HFFc6 (cell line): ENCODE measurements at regions not wholly inside any gene's neighbourhood (a gene's known extent, or its start where the extent isn't known, plus 50 kb on each side); places are given as distances from the start of the nearest gene placed in this dataset.

Experiments used
- DNase-seq: peaks from one replicate; pipeline ENCODE4 v3.0.0-alpha.2; 2018
- H3K27ac Mint-ChIP-seq: 2 replicates; pipeline ENCODE4 v1.8.0; 2020; ENCODE audit warnings: mild to moderate bottlenecking, mixed read lengths
- H3K27me3 Mint-ChIP-seq: 2 replicates; pipeline ENCODE4 v1.8.0; 2021; ENCODE audit warnings: mild to moderate bottlenecking, moderate library complexity, mixed read lengths; ENCODE audit not compliant: insufficient read depth
- H3K36me3 Mint-ChIP-seq: 2 replicates; pipeline ENCODE4 v1.8.0; 2021; ENCODE audit warnings: low read depth, mixed read lengths
- H3K4me1 Mint-ChIP-seq: 2 replicates; pipeline ENCODE4 v1.8.0; 2020; ENCODE audit warnings: low read depth, mixed read lengths
- H3K4me3 Mint-ChIP-seq: 2 replicates; pipeline ENCODE4 v1.8.0; 2020; ENCODE audit warnings: mild to moderate bottlenecking, moderate library complexity, mixed read lengths
- H3K9me3 Mint-ChIP-seq: 2 replicates; pipeline ENCODE4 v1.8.0; 2020; ENCODE audit warnings: mild to moderate bottlenecking, mixed read lengths
- TF ChIP-seq, protein P1 (sequence below): fragments of 200-600 bp; sonication (generic); IDR thresholded peaks from 2 replicates; pipeline ENCODE4 v1.5.0; 2021; ENCODE audit warnings: antibody characterized with exemption, mild to moderate bottlenecking

DNA sequence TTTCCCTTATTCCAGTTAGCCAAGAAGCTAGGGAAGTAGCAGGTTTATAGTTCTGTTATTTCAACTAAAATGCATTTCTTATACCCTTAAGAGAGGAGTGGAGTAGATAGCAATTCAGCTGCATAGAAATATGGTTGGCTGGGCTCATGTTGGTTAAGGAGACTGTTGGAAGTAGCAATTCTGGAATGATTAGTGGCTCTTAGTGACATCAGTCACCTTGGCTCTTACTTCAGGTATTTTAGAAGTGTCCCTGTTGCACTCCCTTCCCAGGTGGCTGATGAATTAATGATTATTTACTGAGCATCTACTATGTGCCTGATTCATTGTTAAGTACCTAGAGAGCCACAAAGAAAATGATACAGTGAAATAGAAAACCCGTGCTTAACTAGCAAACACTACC, 128.1 kb downstream of the MGST1 start:
- no peak for DNase-seq
- Mint-ChIP-seq H3K27me3 (no peaks in the 10 kb centered on the region), H3K9me3 (no peaks in the 10 kb centered on the region), H3K4me1 (no peaks in the 10 kb centered on the region), H3K36me3 (no peaks in the 10 kb centered on the region), H3K4me3 (no peak overlapping the region), H3K27ac (no peak overlapping the region)
- TF ChIP-seq, protein P1, sequence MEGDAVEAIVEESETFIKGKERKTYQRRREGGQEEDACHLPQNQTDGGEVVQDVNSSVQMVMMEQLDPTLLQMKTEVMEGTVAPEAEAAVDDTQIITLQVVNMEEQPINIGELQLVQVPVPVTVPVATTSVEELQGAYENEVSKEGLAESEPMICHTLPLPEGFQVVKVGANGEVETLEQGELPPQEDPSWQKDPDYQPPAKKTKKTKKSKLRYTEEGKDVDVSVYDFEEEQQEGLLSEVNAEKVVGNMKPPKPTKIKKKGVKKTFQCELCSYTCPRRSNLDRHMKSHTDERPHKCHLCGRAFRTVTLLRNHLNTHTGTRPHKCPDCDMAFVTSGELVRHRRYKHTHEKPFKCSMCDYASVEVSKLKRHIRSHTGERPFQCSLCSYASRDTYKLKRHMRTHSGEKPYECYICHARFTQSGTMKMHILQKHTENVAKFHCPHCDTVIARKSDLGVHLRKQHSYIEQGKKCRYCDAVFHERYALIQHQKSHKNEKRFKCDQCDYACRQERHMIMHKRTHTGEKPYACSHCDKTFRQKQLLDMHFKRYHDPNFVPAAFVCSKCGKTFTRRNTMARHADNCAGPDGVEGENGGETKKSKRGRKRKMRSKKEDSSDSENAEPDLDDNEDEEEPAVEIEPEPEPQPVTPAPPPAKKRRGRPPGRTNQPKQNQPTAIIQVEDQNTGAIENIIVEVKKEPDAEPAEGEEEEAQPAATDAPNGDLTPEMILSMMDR: no peak

DNA sequence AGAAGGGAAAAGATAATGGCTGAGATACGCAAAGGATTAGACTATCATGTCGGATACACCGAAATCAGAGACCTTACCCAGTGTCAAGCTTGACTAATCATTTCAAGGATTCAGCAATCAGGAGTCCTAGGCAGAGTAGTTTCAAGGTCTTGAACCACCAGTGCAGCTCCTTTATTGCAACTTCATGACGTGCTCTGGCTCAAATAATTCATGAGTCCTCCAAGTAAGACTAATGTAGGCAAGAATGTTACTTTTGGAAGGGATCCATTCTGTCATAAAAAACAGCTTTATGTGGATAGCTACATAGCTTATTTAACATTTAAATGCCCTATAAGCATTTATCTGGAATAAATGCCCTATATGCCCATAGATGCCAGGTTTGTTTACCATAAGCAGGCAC, 123.2 kb downstream of the LMO3 start:
- H3K36me3 Mint-ChIP-seq: peaks cover 10% of the 10 kb centered on the region
- H3K9me3 Mint-ChIP-seq: peaks cover 10% of the 10 kb centered on the region
- TF ChIP-seq, protein P1: no peak
- no peaks in the 10 kb centered on the region for H3K4me1 Mint-ChIP-seq
- no peaks in the 10 kb centered on the region; the same call in 1 of the 2 replicates for H3K27me3 Mint-ChIP-seq
- H3K4me3 Mint-ChIP-seq: no peak overlapping the region
- peak; percentile 32 for DNase-seq
- no peak overlapping the region for H3K27ac Mint-ChIP-seq

DNA sequence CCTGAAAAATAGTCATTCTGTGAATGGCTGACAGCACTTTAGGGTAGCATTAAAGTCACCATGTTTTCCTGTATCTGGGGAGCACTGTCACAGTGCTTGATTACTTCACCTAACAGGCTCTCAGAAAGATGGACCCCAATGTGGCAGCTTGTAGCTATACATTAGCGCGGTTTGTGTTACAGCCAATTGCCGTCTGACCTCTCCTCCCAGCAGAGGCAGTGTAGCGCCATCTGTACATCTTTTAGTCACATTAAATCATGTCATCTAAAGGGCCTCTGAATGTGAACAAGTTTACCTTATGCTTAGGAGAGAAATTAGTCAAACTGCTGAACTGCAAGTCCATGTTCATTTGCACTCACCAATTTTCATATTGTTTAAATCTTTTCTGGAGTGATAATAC, 113.7 kb downstream of the LMO3 start:
- Mint-ChIP-seq H3K27me3 (no peaks in the 10 kb centered on the region), H3K4me3 (no peak overlapping the region), H3K27ac (no peak overlapping the region), H3K36me3 (no peaks in the 10 kb centered on the region), H3K9me3 (no peaks in the 10 kb centered on the region), H3K4me1 (no peaks in the 10 kb centered on the region)
- TF ChIP-seq, protein P1: no peak
- no peak for DNase-seq

DNA sequence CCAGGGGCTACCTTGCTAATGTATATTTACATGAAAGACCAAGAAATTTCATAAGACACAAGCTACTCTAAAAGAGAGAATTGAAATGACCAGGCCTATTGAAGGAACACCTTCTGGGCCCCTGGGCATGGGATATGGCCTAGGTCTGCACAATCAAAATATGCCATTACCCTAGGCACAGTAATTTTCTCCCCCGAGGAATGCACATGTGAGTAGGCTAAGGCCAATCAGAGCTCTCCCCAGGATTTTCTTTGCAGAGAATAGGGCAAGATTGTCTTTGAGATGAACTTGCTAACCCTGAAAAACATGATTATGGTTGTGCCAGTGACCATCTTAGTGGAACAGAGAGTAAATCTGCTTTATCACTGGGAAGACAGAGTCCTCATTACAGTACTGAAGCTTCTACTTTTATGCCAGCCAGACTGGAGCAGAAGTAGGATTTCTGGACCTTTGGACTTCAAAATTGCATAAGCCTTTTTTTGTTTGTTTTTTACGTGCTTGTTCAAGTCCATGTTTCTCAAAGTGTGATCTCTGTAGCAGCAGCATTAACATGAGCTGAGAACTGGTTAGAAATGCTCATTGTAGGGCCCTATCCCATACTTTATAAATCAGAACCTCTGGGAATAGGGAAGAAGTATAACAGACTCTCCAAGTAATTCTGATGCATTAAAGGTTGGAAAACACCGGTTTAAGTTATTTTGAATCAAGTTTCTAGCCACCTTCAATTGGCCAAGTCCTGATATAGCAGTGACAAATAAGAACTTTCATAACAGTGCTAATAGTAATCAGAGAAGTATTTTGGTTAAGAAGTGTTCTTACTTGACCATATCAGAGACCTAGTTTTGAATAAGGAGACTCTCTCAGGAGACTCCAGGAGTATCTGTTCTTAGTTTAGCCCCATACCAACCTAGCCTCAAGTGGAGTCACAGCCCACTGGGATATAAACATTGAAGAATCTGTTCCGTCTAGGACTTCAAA, 112.9 kb downstream of the LMO3 start:
- no peaks in the 10 kb centered on the region for H3K9me3 Mint-ChIP-seq
- no peak overlapping the region for H3K4me3 Mint-ChIP-seq
- TF ChIP-seq, protein P1: no peak
- no peaks in the 10 kb centered on the region for H3K27me3 Mint-ChIP-seq
- no peaks in the 10 kb centered on the region for H3K4me1 Mint-ChIP-seq
- DNase-seq: no peak
- no peak overlapping the region for H3K27ac Mint-ChIP-seq
- no peaks in the 10 kb centered on the region for H3K36me3 Mint-ChIP-seq

DNA sequence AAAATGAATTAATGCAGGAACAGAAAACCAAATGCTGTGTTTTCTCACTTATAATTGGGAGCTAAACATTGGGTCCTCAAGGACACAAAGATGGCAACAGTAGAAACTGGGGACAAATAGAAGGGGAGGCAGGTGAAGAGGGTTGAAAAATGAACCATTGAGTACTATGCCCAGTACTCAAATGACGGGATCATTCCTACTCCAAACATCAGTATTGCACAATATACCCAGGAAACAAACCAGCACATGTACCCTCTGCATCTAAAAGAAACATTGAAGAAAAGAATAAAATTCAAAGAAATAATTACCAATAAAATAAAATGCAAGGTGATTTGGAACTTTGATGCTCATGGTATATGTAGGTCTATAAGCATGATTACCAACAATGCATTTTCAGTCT, 110.8 kb downstream of the LMO3 start:
- Mint-ChIP-seq H3K4me1 (no peaks in the 10 kb centered on the region), H3K9me3 (no peaks in the 10 kb centered on the region), H3K27ac (no peak overlapping the region), H3K36me3 (no peaks in the 10 kb centered on the region), H3K4me3 (no peak overlapping the region), H3K27me3 (no peaks in the 10 kb centered on the region)
- DNase-seq: no peak
- TF ChIP-seq, protein P1: no peak
